ENCODE measurements at regions not wholly inside any gene's neighbourhood (a gene's known extent, or its start where the extent isn't known, plus 50 kb on each side); places are given as distances from the start of the nearest gene placed in this dataset.

DNA sequence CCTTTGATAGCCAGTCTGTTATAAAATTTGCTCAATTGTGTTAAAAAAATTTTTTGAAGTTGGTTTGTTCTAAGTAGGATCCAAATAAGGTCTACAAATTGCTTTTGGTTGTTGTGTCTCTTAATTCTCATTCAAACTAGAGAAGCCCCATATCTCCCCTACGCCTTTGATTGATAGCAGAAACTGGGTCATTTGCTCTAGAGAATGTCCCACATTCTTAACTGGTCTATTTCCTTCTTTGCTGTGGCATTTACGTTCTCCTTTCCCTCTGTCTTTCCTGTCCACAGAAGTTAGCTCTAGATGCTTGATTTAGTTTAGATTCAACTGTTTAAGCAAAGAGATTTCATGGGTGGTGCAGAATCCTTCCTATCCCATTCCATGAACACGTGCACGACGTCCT, 174.6 kb upstream of the SVIL start:
- Histone ChIP-seq H3K23ac (ENCODE audit: low read length) (no peak overlapping the region), H4K8ac (ENCODE audit: low read depth, low read length) (no peak overlapping the region), H3K4me1 (ENCODE audit: control insufficient read depth in 1 of 2, insufficient read depth in 2 of 2, low read length in 2 of 2) (peaks cover 3 to 4% of the 10 kb centered on the region in 2 experiments), H2BK5ac (ENCODE audit: low read depth, low read length, poor library complexity) (no peak overlapping the region), H3K36me3 (ENCODE audit: control insufficient read depth in 1 of 2, insufficient read depth in 2 of 2, low read length in 2 of 2) (no peaks in the 10 kb centered on the region), H2BK12ac (ENCODE audit: low read length) (no peak overlapping the region), H3K27me3 (ENCODE audit: insufficient read depth, low read length) (no peaks in the 10 kb centered on the region), H3K9me3 (ENCODE audit: insufficient read depth, low read depth, low read length) (peaks cover 5% of the 10 kb centered on the region), H4K91ac (ENCODE audit: low read depth, low read length) (no peak overlapping the region), H3K4me2 (ENCODE audit: low read length) (no peak overlapping the region), H3K18ac (ENCODE audit: low read length) (no peak overlapping the region), H3K79me1 (ENCODE audit: low read length) (no peaks in the 10 kb centered on the region), H3K4me3 (ENCODE audit: low read depth, low read length) (no peak overlapping the region), H3K14ac (ENCODE audit: low read length) (no peak overlapping the region), H3K79me2 (ENCODE audit: control insufficient read depth, insufficient read depth, low read length, poor library complexity) (no peaks in the 10 kb centered on the region), H2AK5ac (ENCODE audit: low read length) (no peak overlapping the region), H3K27ac (ENCODE audit: low read depth, low read length) (no peak overlapping the region), H2AFZ (ENCODE audit: insufficient read depth, low read length, poor library complexity) (no peak overlapping the region), H3K9ac (ENCODE audit: low read length) (no peak overlapping the region), H4K12ac (ENCODE audit: low read depth, low read length) (no peak overlapping the region), H3K4ac (ENCODE audit: low read depth, low read length) (no peak overlapping the region), H2BK120ac (ENCODE audit: insufficient read depth, low read length, poor library complexity) (no peak overlapping the region)
- WGBS (ENCODE audit: extremely low coverage, insufficient coverage, insufficient read length): no CpG with 5 or more reads among the region's 5 CpGs
- DNase-seq: no peak

DNA sequence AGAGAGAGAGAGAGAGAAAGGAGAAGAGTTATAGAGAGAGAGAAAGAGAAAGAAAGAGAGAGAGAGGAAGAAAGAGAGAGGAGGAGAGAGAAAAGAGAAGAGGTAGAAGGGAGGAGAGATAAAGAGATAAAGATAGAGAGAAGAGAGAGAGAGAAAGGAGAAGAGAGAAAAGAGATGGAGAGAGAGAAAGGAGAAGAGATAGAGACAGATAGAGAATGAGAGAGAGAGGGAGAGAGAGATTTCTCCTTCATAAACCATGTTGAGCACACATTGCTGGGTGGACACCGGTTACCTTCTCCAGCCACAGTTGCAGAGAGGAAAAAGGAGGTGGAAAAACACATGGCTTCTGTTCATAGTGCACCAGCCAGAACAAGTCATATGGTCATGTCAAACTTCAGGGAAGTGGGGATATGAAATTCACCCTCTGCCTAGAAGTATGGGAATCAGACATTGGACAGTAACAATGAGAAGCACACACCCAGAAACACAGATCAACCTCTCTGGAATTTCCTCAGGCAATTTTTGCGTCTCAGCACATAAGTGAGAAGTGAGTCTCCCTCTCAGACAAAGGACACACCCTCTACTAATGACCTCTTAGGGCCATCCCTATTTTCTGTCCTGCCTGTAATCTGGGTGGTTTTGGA, 172.5 kb upstream of the SVIL start:
- Histone ChIP-seq H4K12ac (ENCODE audit: low read depth, low read length) (no peak overlapping the region), H3K18ac (ENCODE audit: low read length) (no peak overlapping the region), H3K36me3 (ENCODE audit: control insufficient read depth in 1 of 2, insufficient read depth in 2 of 2, low read length in 2 of 2) (no peaks in the 10 kb centered on the region), H2BK12ac (ENCODE audit: low read length) (no peak overlapping the region), H3K4me1 (ENCODE audit: control insufficient read depth in 1 of 2, insufficient read depth in 2 of 2, low read length in 2 of 2) (peaks cover 3 to 5% of the 10 kb centered on the region in 2 experiments), H2AK5ac (ENCODE audit: low read length) (no peak overlapping the region), H3K4me3 (ENCODE audit: low read depth, low read length) (no peak overlapping the region), H4K8ac (ENCODE audit: low read depth, low read length) (no peak overlapping the region), H3K79me1 (ENCODE audit: low read length) (no peaks in the 10 kb centered on the region), H3K79me2 (ENCODE audit: control insufficient read depth, insufficient read depth, low read length, poor library complexity) (no peaks in the 10 kb centered on the region), H3K27me3 (ENCODE audit: insufficient read depth, low read length) (no peaks in the 10 kb centered on the region), H3K27ac (ENCODE audit: low read depth, low read length) (no peak overlapping the region), H3K9me3 (ENCODE audit: insufficient read depth, low read depth, low read length) (peaks cover 5% of the 10 kb centered on the region), H3K4me2 (ENCODE audit: low read length) (no peak overlapping the region), H3K9ac (ENCODE audit: low read length) (no peak overlapping the region), H3K14ac (ENCODE audit: low read length) (no peak overlapping the region), H2AFZ (ENCODE audit: insufficient read depth, low read length, poor library complexity) (no peak overlapping the region), H2BK5ac (ENCODE audit: low read depth, low read length, poor library complexity) (no peak overlapping the region), H4K91ac (ENCODE audit: low read depth, low read length) (no peak overlapping the region), H3K23ac (ENCODE audit: low read length) (no peak overlapping the region), H2BK120ac (ENCODE audit: insufficient read depth, low read length, poor library complexity) (no peak overlapping the region), H3K4ac (ENCODE audit: low read depth, low read length) (no peak overlapping the region)
- DNase-seq: peak; percentile 16 to 66
- WGBS (ENCODE audit: extremely low coverage, insufficient coverage, insufficient read length): no CpG with 5 or more reads among the region's 2 CpGs

DNA sequence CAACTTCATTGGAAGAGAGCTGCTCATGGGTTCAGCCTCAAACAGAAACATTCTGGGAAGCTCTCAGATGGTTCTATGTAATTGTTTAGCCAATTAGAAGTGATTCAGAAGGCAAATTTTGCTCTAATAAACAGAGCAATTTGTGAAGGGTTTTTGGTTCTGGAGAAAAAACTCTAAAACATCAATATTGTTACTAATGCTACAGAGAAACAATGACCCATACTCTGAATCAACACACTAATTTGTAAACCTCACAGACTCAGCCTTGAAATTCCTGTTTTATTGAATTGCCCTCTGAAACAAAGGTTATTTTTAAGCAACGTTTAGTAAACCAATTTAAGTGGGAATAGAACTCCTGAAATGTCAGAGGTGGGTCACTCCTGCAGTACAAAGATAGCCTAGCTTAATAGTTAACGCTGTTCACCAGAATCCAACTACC, 171.6 kb upstream of the SVIL start:
- H3K14ac ChIP-seq (ENCODE audit: low read length): no peak overlapping the region
- no peaks in the 10 kb centered on the region for H3K27me3 ChIP-seq (ENCODE audit: insufficient read depth, low read length)
- no peak overlapping the region for H3K9ac ChIP-seq (ENCODE audit: low read length)
- no peak overlapping the region for H3K4me2 ChIP-seq (ENCODE audit: low read length)
- H3K4me3 ChIP-seq (ENCODE audit: low read depth, low read length): no peak overlapping the region
- H3K23ac ChIP-seq (ENCODE audit: low read length): no peak overlapping the region
- H2AK5ac ChIP-seq (ENCODE audit: low read length): no peak overlapping the region
- no peak overlapping the region for H4K91ac ChIP-seq (ENCODE audit: low read depth, low read length)
- no peak overlapping the region for H2BK120ac ChIP-seq (ENCODE audit: insufficient read depth, low read length, poor library complexity)
- no peaks in the 10 kb centered on the region for H3K79me1 ChIP-seq (ENCODE audit: low read length)
- H3K27ac ChIP-seq (ENCODE audit: low read depth, low read length): no peak overlapping the region
- no peak overlapping the region for H4K8ac ChIP-seq (ENCODE audit: low read depth, low read length)
- H2BK5ac ChIP-seq (ENCODE audit: low read depth, low read length, poor library complexity): no peak overlapping the region
- no peaks in the 10 kb centered on the region for H3K36me3 ChIP-seq (ENCODE audit: control insufficient read depth in 1 of 2, insufficient read depth in 2 of 2, low read length in 2 of 2)
- no peak overlapping the region for H4K12ac ChIP-seq (ENCODE audit: low read depth, low read length)
- H3K9me3 ChIP-seq (ENCODE audit: insufficient read depth, low read depth, low read length): peaks cover 5% of the 10 kb centered on the region
- H3K4me1 ChIP-seq (ENCODE audit: control insufficient read depth in 1 of 2, insufficient read depth in 2 of 2, low read length in 2 of 2): peaks cover 3 to 5% of the 10 kb centered on the region in 2 experiments
- no CpG with 5 or more reads among the region's 2 CpGs for whole genome bisulfite sequencing (ENCODE audit: extremely low coverage, insufficient coverage, insufficient read length)
- H3K18ac ChIP-seq (ENCODE audit: low read length): no peak overlapping the region
- no peak for DNase-seq
- H3K79me2 ChIP-seq (ENCODE audit: control insufficient read depth, insufficient read depth, low read length, poor library complexity): no peaks in the 10 kb centered on the region
- H2BK12ac ChIP-seq (ENCODE audit: low read length): no peak overlapping the region
- no peak overlapping the region for H3K4ac ChIP-seq (ENCODE audit: low read depth, low read length)
- H2AFZ ChIP-seq (ENCODE audit: insufficient read depth, low read length, poor library complexity): no peak overlapping the region

- Histone ChIP-seq H3K79me2 (ENCODE audit: control insufficient read depth, insufficient read depth, low read length, poor library complexity) (no peaks in the 10 kb centered on the region), H3K27ac (ENCODE audit: low read depth, low read length) (no peak overlapping the region), H3K4me2 (ENCODE audit: low read length) (no peak overlapping the region), H3K4ac (ENCODE audit: low read depth, low read length) (no peak overlapping the region), H2AFZ (ENCODE audit: insufficient read depth, low read length, poor library complexity) (no peak overlapping the region), H3K9ac (ENCODE audit: low read length) (no peak overlapping the region), H4K12ac (ENCODE audit: low read depth, low read length) (no peak overlapping the region), H3K79me1 (ENCODE audit: low read length) (no peaks in the 10 kb centered on the region), H3K14ac (ENCODE audit: low read length) (no peak overlapping the region), H3K4me3 (ENCODE audit: low read depth, low read length) (no peak overlapping the region), H2BK12ac (ENCODE audit: low read length) (no peak overlapping the region), H3K27me3 (ENCODE audit: insufficient read depth, low read length) (no peaks in the 10 kb centered on the region), H2AK5ac (ENCODE audit: low read length) (no peak overlapping the region), H2BK5ac (ENCODE audit: low read depth, low read length, poor library complexity) (no peak overlapping the region), H3K9me3 (ENCODE audit: insufficient read depth, low read depth, low read length) (peaks cover 5% of the 10 kb centered on the region), H4K8ac (ENCODE audit: low read depth, low read length) (no peak overlapping the region), H3K18ac (ENCODE audit: low read length) (no peak overlapping the region), H3K23ac (ENCODE audit: low read length) (no peak overlapping the region), H4K91ac (ENCODE audit: low read depth, low read length) (no peak overlapping the region), H3K4me1 (ENCODE audit: control insufficient read depth in 1 of 2, insufficient read depth in 2 of 2, low read length in 2 of 2) (peaks cover 3 to 5% of the 10 kb centered on the region in 2 experiments), H2BK120ac (ENCODE audit: insufficient read depth, low read length, poor library complexity) (no peak overlapping the region), H3K36me3 (ENCODE audit: control insufficient read depth in 1 of 2, insufficient read depth in 2 of 2, low read length in 2 of 2) (no peaks in the 10 kb centered on the region)
- DNase-seq: peak in 1 of 2 donors; percentile 40
- WGBS (ENCODE audit: extremely low coverage, insufficient coverage, insufficient read length): no CpG with 5 or more reads among the region's 5 CpGs
Measured at GRCh38 chr10:29805134-29805723, 170.5 kb upstream of the SVIL start.

Measured in trophoblast cell (in vitro differentiated cells and primary cell).